ENCODE measurements at regions not wholly inside any gene's neighbourhood (a gene's known extent, or its start where the extent isn't known, plus 50 kb on each side); places are given as distances from the start of the nearest gene placed in this dataset.
A peak's percentile ranks its signal among the peaks of the same experiment; 100 is the strongest.
"Not testable (repeated sequence)": the region's sequence is repeated elsewhere in the genome, so short reads cannot be mapped to it uniquely, and the experiment has no call there.

DNA sequence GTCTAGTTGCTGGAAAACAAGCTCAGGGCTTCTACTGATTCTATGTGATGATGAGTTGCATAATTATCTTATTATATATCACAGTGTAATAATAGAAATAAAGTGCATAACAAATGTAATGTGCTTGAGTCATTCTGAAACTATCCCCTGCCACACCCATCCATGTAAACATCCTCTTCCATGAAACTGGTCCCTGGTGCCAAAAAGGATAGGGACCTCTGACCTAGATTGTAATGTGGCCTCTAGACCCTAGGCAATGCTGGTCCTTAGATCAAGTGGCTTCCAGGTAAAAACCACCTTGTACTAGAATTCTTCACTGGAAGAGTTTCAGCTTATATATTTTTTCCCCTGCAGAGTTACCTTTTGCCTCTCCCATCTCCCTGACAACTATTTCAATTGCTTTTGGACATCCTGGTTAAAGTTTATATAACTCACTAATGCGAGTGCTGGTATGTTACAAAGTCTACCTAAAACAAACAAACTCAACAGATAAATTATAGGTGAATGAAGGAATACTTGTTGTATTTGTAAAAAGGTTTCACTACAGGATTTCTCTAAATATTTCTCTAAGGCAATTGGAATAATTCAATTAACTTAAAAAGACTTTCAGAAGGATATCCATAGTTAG lies 462.5 kb downstream of the NAV3 start:
- Histone ChIP-seq H3K9me3 (replicated peaks; ENCODE audit: control insufficient read depth, insufficient read depth, low read length) (no peaks in the 10 kb centered on the region), H3K4me3 (replicated peaks in 1 of 3; ENCODE audit: insufficient read depth in 1 of 3, low read depth in 1 of 3, low read length in 3 of 3) (no peak overlapping the region), H3K9me1 (replicated peaks; ENCODE audit: control insufficient read depth, extremely low read depth, insufficient read depth, low read length) (no peaks in the 10 kb centered on the region), H3K79me2 (ENCODE audit: control insufficient read depth, insufficient read depth, low read length) (no peaks in the 10 kb centered on the region), H3K4me2 (ENCODE audit: insufficient read depth, low read length) (no peak overlapping the region), H3K27ac (ENCODE audit: insufficient read depth, low read depth, low read length) (no peak overlapping the region), H3K27me3 (ENCODE audit: control insufficient read depth in 2 of 2, insufficient read depth in 2 of 2, low read length in 2 of 2) (no peaks in the 10 kb centered on the region), H3K36me3 (ENCODE audit: control insufficient read depth in 2 of 2, extremely low read depth in 1 of 2, insufficient read depth in 2 of 2, low read length in 2 of 2) (no peaks in the 10 kb centered on the region), H4K20me1 (replicated peaks; ENCODE audit: control insufficient read depth, extremely low read depth, insufficient read depth, low read length) (no peaks in the 10 kb centered on the region), H3K4me1 (ENCODE audit: control insufficient read depth, extremely low read depth, insufficient read depth, low read length) (peaks cover 2% of the 10 kb centered on the region), H3K9ac (replicated peaks; ENCODE audit: extremely low read depth, insufficient read depth, low read length) (no peak overlapping the region), H2AFZ (ENCODE audit: low read depth, low read length) (no peak overlapping the region)
- intact Hi-C loops (cut with micrococcal nuclease), result no loop called here
- POLR2A ChIA-PET, result no interaction called here
- no TSS peak for BruUV-seq (replicated peaks)
- DNase-seq (ENCODE audit: low read depth, low spot score) (peak; percentile 18), FAIRE-seq (no peak)
- dilution Hi-C loops (cut with MboI; ENCODE audit: extremely low pct_ligation_motif_present, low sequenced_read_pairs), result no loop called here
- CTCF ChIA-PET, result interaction anchor here (0.7 kb wide), 1 partner anchor 1977 kb away, joined by 3 read pairs; no protein-coding TSS in a partner anchor
- TF ChIP-seq FOS (IDR thresholded peaks at IDR 0.05; ENCODE audit: borderline replicate concordance, insufficient read depth, low read length) (peak; percentile 38), EZH2 (IDR thresholded peaks at IDR 0.05; ENCODE audit: borderline replicate concordance, low read depth, low read length, severe bottlenecking) (no peak)

DNA sequence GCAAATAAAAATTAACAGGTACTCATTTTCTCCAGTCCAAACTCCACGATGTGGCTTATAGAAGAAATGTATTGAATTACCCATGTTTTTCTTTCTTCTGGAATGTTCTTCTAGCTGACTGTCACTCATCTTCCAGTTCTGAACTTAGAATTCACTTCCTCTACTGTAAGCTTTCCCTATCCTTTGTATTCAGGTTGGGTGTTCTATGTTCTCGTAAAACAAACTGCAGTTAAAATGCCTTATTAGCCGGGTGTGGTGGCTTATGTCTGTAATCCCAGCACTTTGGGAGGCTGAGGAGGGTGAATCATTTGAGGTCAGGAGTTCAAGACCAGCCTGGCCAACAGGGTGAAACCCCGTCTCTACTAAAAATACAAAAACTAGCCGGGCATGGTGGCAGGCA lies 470.6 kb downstream of the NAV3 start:
- H3K79me2 ChIP-seq (ENCODE audit: control insufficient read depth, insufficient read depth, low read length); H3K4me2 ChIP-seq (ENCODE audit: insufficient read depth, low read length); FAIRE-seq; POLR2A ChIA-PET; H3K27ac ChIP-seq (ENCODE audit: insufficient read depth, low read depth, low read length); H3K9ac ChIP-seq (replicated peaks; ENCODE audit: extremely low read depth, insufficient read depth, low read length); H3K4me3 ChIP-seq (replicated peaks in 1 of 3; ENCODE audit: insufficient read depth in 1 of 3, low read depth in 1 of 3, low read length in 3 of 3); H4K20me1 ChIP-seq (replicated peaks; ENCODE audit: control insufficient read depth, extremely low read depth, insufficient read depth, low read length); H3K36me3 ChIP-seq (ENCODE audit: control insufficient read depth in 2 of 2, extremely low read depth in 1 of 2, insufficient read depth in 2 of 2, low read length in 2 of 2); dilution Hi-C loops (cut with MboI; ENCODE audit: extremely low pct_ligation_motif_present, low sequenced_read_pairs); BruUV-seq (replicated peaks); intact Hi-C loops (cut with micrococcal nuclease); DNase-seq (ENCODE audit: low read depth, low spot score); H3K27me3 ChIP-seq (ENCODE audit: control insufficient read depth in 2 of 2, insufficient read depth in 2 of 2, low read length in 2 of 2); H3K9me3 ChIP-seq (replicated peaks; ENCODE audit: control insufficient read depth, insufficient read depth, low read length); CTCF ChIA-PET; H3K4me1 ChIP-seq (ENCODE audit: control insufficient read depth, extremely low read depth, insufficient read depth, low read length); H2AFZ ChIP-seq (ENCODE audit: low read depth, low read length); H3K9me1 ChIP-seq (replicated peaks; ENCODE audit: control insufficient read depth, extremely low read depth, insufficient read depth, low read length): not testable (repeated sequence)
